ENCODE measurements at regions not wholly inside any gene's neighbourhood (a gene's known extent, or its start where the extent isn't known, plus 50 kb on each side); places are given as distances from the start of the nearest gene placed in this dataset.

- H3K4me1 ChIP-seq (replicated peaks in 1 of 2), result no peaks in the 10 kb centered on the region
- no peak overlapping the region for H3K4me3 ChIP-seq
- no peak for DNase-seq
- WGBS, 4 donors, result 33 to 71% (median 62%) methylated on average over 2 of the region's 2 CpGs
- TF ChIP-seq POLR2A (IDR thresholded peaks at IDR 0.05) (no peak), CTCF (IDR thresholded peaks at IDR 0.05) (no peak)
- no peaks in the 10 kb centered on the region for H3K9me3 ChIP-seq (replicated peaks in 1 of 3)
- no peaks in the 10 kb centered on the region for H3K36me3 ChIP-seq (replicated peaks in 1 of 2)
- no peak overlapping the region for H3K27ac ChIP-seq
- H3K27me3 ChIP-seq, result peaks cover under 1% of the 10 kb centered on the region
- intact Hi-C loops (cut with DNase I), result no loop called here
Observed at GRCh38 chr13:99126821-99127220, 73.8 kb upstream of the UBAC2 start.

GRCh38 chr13:99129050-99129449, 71.6 kb upstream of the UBAC2 start:
- H3K4me1 ChIP-seq (replicated peaks in 1 of 2), result no peaks in the 10 kb centered on the region
- intact Hi-C loops (cut with DNase I), result no loop called here
- no peaks in the 10 kb centered on the region for H3K27me3 ChIP-seq
- TF ChIP-seq POLR2A (IDR thresholded peaks at IDR 0.05) (no peak), CTCF (IDR thresholded peaks at IDR 0.05) (no peak)
- H3K4me3 ChIP-seq, result no peak overlapping the region
- no peak for DNase-seq
- H3K9me3 ChIP-seq (replicated peaks in 1 of 3), result no peaks in the 10 kb centered on the region
- no peak overlapping the region for H3K27ac ChIP-seq
- WGBS, 4 donors, result 77 to 89% (median 83%) methylated on average over 2 of the region's 2 CpGs
- no peaks in the 10 kb centered on the region for H3K36me3 ChIP-seq (replicated peaks in 1 of 2)

GRCh38 chr13:99129951-99130350, 70.7 kb upstream of the UBAC2 start:
- no peaks in the 10 kb centered on the region for H3K27me3 ChIP-seq
- intact Hi-C loops (cut with DNase I), result no loop called here
- no peak for DNase-seq
- WGBS, 4 donors, result 86 to 96% (median 94%) methylated on average over 7 of the region's 7 CpGs
- no peaks in the 10 kb centered on the region for H3K4me1 ChIP-seq (replicated peaks in 1 of 2)
- H3K27ac ChIP-seq, result no peak overlapping the region
- no peaks in the 10 kb centered on the region for H3K36me3 ChIP-seq (replicated peaks in 1 of 2)
- no peaks in the 10 kb centered on the region for H3K9me3 ChIP-seq (replicated peaks in 1 of 3)
- no peak overlapping the region for H3K4me3 ChIP-seq
- TF ChIP-seq POLR2A (IDR thresholded peaks at IDR 0.05), result no peak
- TF ChIP-seq CTCF (IDR thresholded peaks at IDR 0.05), result no peak

- H3K4me3 ChIP-seq, result no peak overlapping the region
- no peaks in the 10 kb centered on the region for H3K27me3 ChIP-seq
- H3K36me3 ChIP-seq (replicated peaks in 1 of 2), result no peaks in the 10 kb centered on the region
- H3K27ac ChIP-seq, result no peak overlapping the region
- H3K4me1 ChIP-seq (replicated peaks in 1 of 2), result no peaks in the 10 kb centered on the region
- 92 to 97% (median 94%) methylated on average over 4 of the region's 4 CpGs for WGBS, 4 donors
- intact Hi-C loops (cut with DNase I), result no loop called here
- TF ChIP-seq CTCF (IDR thresholded peaks at IDR 0.05) (no peak), POLR2A (IDR thresholded peaks at IDR 0.05) (no peak)
- H3K9me3 ChIP-seq (replicated peaks in 1 of 3), result no peaks in the 10 kb centered on the region
- no peak for DNase-seq
Observed at GRCh38 chr13:99131410-99131809, 69.2 kb upstream of the UBAC2 start.

All from adrenal gland (tissue), 9 donors.